Coronary artery (tissue), 2 donors: ENCODE measurements at regions not wholly inside any gene's neighbourhood (a gene's known extent, or its start where the extent isn't known, plus 50 kb on each side); places are given as distances from the start of the nearest gene placed in this dataset.

Experiments used
- DNase-seq: peaks from one replicate; pipeline ENCODE4 v3.0.0-alpha.2; 2017; ENCODE audit warnings: low spot score
- H3K27ac ChIP-seq, 2 donors: fragments of 200-600 bp; sonication (generic); one replicate each; pipeline ENCODE4 v1.5.1; 2016 to 2019
- H3K4me3 ChIP-seq: fragments of 200-600 bp; sonication (generic); 2 replicates; pipeline ENCODE4 v1.5.1; 2016; ENCODE audit warnings: mild to moderate bottlenecking, moderate library complexity
- TF ChIP-seq, protein P1 (sequence below): fragments of 200-600 bp; sonication (generic); IDR thresholded peaks from one replicate; pipeline ENCODE4 v1.5.1; 2019; ENCODE audit warnings: antibody characterized with exemption

DNA sequence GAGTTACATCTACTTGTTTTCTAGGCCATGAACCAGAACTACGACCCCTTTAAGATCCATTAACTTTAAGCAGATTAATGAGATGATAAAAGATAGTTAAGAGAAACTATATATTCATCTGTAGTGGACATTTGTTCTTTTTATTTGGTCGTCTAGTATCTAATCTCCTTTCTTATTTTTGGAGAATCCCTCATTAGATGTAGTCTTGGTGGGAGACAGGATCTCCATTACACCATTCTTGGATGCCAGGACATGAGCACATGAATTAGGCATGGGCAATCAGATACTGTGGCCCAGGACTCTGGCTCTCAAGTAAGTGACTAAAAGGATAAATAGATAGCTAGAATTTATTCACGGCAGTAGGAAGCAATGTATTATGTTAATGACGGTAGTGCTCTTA is 245.0 kb downstream of the ATP23 start:
- DNase-seq: no peak
- TF ChIP-seq, protein P1, sequence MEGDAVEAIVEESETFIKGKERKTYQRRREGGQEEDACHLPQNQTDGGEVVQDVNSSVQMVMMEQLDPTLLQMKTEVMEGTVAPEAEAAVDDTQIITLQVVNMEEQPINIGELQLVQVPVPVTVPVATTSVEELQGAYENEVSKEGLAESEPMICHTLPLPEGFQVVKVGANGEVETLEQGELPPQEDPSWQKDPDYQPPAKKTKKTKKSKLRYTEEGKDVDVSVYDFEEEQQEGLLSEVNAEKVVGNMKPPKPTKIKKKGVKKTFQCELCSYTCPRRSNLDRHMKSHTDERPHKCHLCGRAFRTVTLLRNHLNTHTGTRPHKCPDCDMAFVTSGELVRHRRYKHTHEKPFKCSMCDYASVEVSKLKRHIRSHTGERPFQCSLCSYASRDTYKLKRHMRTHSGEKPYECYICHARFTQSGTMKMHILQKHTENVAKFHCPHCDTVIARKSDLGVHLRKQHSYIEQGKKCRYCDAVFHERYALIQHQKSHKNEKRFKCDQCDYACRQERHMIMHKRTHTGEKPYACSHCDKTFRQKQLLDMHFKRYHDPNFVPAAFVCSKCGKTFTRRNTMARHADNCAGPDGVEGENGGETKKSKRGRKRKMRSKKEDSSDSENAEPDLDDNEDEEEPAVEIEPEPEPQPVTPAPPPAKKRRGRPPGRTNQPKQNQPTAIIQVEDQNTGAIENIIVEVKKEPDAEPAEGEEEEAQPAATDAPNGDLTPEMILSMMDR: no peak
- Histone ChIP-seq H3K4me3 (no peak overlapping the region), H3K27ac (no peak overlapping the region)

DNA sequence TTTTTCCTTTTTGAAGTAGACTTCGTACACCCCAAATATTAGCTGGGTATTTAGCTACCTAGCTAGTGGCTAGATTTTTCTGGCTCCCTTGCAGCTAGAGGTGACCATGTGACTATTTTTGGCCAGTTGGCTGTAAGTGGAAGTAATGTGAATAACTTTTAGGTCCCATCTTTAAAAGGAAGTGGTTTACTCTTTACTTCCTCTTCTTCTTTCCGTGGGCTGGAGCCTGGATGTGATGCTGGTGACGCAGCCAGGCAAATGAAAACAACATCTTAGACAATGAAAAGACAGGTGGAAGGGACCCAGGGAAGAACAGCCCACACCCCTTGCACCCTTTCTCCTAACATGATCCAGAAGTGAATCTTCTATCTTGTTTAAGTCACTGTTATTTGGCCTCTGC is 245.5 kb downstream of the ATP23 start:
- H3K4me3 ChIP-seq: no peak overlapping the region
- TF ChIP-seq, protein P1: no peak
- DNase-seq: no peak
- H3K27ac ChIP-seq: no peak overlapping the region

DNA sequence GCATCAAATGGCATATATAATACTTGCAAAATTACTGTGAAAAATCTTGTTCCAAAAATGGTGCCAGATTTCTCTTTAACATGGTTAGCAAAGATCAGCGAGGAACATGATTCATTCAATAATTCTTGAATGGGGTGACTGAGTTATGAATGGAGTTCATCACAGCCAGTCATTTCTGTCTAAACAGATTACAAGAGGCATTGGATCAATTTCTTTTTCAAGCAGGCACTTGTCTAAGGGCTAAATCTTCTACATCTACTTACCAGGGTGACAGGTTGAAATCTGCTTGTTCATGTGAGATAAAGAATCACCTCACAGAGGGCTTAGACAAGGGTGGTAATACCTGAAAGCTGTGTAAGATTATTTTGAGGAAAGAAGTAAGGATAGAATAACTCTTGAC is 247.7 kb downstream of the ATP23 start:
- DNase-seq: no peak
- H3K4me3 ChIP-seq: no peak overlapping the region
- TF ChIP-seq, protein P1: no peak

DNA sequence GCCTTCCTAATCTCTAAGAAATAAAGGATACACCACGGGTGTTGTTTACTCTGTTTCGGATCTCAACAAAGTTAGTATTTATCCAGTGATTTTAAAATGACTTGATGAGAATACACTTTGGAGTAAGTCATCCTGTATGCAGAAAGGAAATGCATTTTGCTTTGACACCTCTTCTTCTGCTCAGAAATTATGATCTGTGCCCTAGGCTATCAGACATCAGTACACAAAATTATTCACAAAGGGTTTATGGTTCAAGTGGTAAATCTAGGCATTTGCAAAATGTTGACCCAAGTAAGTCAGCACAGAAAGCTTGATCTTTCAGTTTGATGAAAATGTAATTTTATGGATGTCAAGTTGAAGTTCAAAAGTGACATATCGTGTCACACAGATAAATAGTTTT is 248.5 kb downstream of the ATP23 start:
- TF ChIP-seq, protein P1: no peak
- Histone ChIP-seq H3K4me3 (no peak overlapping the region), H3K27ac (no peak overlapping the region)
- no peak for DNase-seq

More for the DNA sequence above, 247.7 kb downstream of the ATP23 start:
- no peak overlapping the region for H3K27ac ChIP-seq

DNA sequence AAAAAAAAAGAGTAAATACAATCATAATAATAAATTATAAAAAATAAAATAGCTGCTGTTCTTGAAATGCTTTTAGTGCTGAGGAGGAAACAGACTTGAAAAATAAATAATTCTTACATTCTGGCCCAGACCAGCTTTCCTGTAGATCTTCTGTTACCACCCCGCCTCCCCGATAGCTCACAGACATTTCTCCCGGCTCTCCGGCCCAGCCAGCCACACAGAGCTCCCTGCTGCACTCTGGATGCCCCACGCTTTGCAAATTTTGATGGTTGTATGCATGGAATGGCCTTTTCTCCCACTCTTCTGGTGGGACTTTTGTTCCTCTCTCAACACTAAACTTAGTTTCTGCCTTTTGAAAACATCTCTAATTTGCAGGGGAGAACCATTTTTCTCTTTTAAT is 249.3 kb downstream of the ATP23 start:
- Histone ChIP-seq H3K27ac (no peak overlapping the region), H3K4me3 (no peak overlapping the region)
- DNase-seq: no peak
- TF ChIP-seq, protein P1: no peak

DNA sequence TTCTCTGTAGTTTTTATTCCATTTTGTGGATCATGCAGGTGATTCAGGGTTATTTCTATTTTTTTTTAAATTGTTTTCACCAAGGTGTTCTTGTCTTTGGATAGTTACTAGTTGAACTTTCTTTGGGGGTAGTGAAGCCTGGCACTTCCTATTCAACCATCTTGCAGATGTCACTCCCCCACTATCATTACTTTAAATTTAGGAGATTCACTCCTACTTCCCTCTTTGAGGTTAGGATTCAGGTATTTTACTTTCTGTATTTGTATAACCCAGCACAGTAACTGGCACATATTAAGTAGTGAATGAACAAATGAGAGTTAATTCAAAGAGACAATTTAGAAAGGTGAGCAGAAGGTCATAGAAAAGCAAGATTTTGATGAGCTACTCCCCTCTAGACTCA is 255.6 kb downstream of the ATP23 start:
- Histone ChIP-seq H3K4me3 (no peak overlapping the region), H3K27ac (no peak overlapping the region)
- DNase-seq: no peak
- TF ChIP-seq, protein P1: no peak

DNA sequence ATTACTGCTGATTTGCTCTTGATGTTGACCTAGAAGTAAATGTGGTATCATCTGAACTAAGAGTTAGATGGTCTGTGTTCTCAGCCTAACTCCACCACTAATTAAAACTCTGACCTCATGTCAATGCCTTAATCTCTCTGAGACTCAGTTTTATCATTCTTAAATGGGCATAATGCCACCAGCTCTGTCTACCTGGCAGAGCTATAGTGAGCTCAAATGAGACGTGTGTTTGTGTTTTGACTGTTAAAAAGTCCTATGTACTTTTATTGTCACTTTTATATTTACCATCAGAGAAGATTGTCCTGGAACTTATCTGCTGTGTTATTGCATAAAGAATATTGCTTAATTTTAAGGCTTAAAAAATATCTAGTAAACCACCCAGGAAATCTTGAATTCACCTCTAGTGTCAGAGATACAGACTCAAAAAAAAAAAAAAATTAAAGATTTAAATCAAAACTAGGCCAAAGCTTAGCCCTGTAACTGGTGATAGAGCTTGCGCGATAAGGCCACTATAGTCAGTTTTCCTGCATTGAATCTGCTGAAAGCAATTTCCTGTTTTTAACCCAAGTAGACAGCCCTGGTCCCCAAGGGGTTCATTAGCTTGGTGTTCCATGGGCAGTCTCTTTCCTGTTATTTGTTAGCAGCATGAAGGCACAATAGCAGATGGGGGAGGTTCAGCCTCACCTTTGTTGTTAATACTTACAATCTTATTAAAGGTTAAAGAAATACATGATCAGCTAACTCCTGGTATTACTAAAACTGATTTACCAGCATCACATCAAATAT is 261.8 kb downstream of the ATP23 start:
- Histone ChIP-seq H3K4me3 (no peak overlapping the region), H3K27ac (no peak overlapping the region)
- TF ChIP-seq, protein P1: no peak
- no peak for DNase-seq
